ENCODE measurements at regions not wholly inside any gene's neighbourhood (a gene's known extent, or its start where the extent isn't known, plus 50 kb on each side); places are given as distances from the start of the nearest gene placed in this dataset.

GRCh38 chr2:41926614-41927580, 120.9 kb upstream of the PKDCC start:
- TF ChIP-seq CTCF (IDR thresholded peaks at IDR 0.05; ENCODE audit: insufficient read depth, low read length) (no peak), GABPA (IDR thresholded peaks at IDR 0.05; ENCODE audit: low read depth) (no peak), SPI1 (IDR thresholded peaks at IDR 0.05; ENCODE audit: borderline replicate concordance, low read depth) (no peak), POLR2AphosphoS5 (IDR thresholded peaks at IDR 0.05; ENCODE audit: low read depth) (no peak), REST (IDR thresholded peaks at IDR 0.05; ENCODE audit: insufficient replicate concordance, low read depth) (no peak)
- Histone ChIP-seq H3K27ac (replicated peaks) (no peak overlapping the region), H3K4me3 (replicated peaks; ENCODE audit: insufficient read depth, low read length) (no peak overlapping the region), H3K27me3 (ENCODE audit: insufficient read depth, poor library complexity, severe bottlenecking) (no peaks in the 10 kb centered on the region)
- DNase-seq (ENCODE audit: low read depth in 1 of 2, low spot score in 1 of 2) = peak in 1 of 2 experiments; percentile 1

GRCh38 chr2:41927581-41928264, 120.1 kb upstream of the PKDCC start:
- Histone ChIP-seq H3K4me3 (replicated peaks; ENCODE audit: insufficient read depth, low read length) (no peak overlapping the region), H3K27me3 (ENCODE audit: insufficient read depth, poor library complexity, severe bottlenecking) (no peaks in the 10 kb centered on the region), H3K27ac (replicated peaks) (no peak overlapping the region)
- TF ChIP-seq CTCF (IDR thresholded peaks at IDR 0.05; ENCODE audit: insufficient read depth, low read length) = no peak
- no peak for TF ChIP-seq POLR2AphosphoS5 (IDR thresholded peaks at IDR 0.05; ENCODE audit: low read depth)
- no peak for TF ChIP-seq GABPA (IDR thresholded peaks at IDR 0.05; ENCODE audit: low read depth)
- no peak for TF ChIP-seq REST (IDR thresholded peaks at IDR 0.05; ENCODE audit: insufficient replicate concordance, low read depth)
- no peak for TF ChIP-seq SPI1 (IDR thresholded peaks at IDR 0.05; ENCODE audit: borderline replicate concordance, low read depth)
- no peak for DNase-seq (ENCODE audit: low read depth in 1 of 2, low spot score in 1 of 2)

- H3K27ac ChIP-seq (replicated peaks) = no peak overlapping the region
- no peaks in the 10 kb centered on the region for H3K27me3 ChIP-seq (ENCODE audit: insufficient read depth, poor library complexity, severe bottlenecking)
- no peak for DNase-seq (ENCODE audit: low read depth in 1 of 2, low spot score in 1 of 2)
- no peak overlapping the region for H3K4me3 ChIP-seq (replicated peaks; ENCODE audit: insufficient read depth, low read length)
- TF ChIP-seq REST (IDR thresholded peaks at IDR 0.05; ENCODE audit: insufficient replicate concordance, low read depth) (no peak), SPI1 (IDR thresholded peaks at IDR 0.05; ENCODE audit: borderline replicate concordance, low read depth) (no peak), CTCF (IDR thresholded peaks at IDR 0.05; ENCODE audit: insufficient read depth, low read length) (no peak), POLR2AphosphoS5 (IDR thresholded peaks at IDR 0.05; ENCODE audit: low read depth) (no peak), GABPA (IDR thresholded peaks at IDR 0.05; ENCODE audit: low read depth) (no peak)
These were observed 119.3 kb upstream of the PKDCC start for GRCh38 chr2:41928526-41928925.

Measured in HL-60 (cell line).